Liver (tissue), 3 donors: ENCODE measurements at regions not wholly inside any gene's neighbourhood (a gene's known extent, or its start where the extent isn't known, plus 50 kb on each side); places are given as distances from the start of the nearest gene placed in this dataset.

Experiments used
- FOXA1 ChIP-seq: IDR thresholded peaks from 2 replicates; pipeline ENCODE4 v1.6.1; 2016; ENCODE audit warnings: antibody characterized with exemption
- FOXA2 ChIP-seq: IDR thresholded peaks from 2 replicates; pipeline ENCODE4 v1.6.1; 2016; ENCODE audit warnings: antibody characterized with exemption
- RAD21 ChIP-seq, 2 donors: IDR thresholded peaks; 2 replicates each; pipeline ENCODE4 v1.6.1; 2016; ENCODE audit warnings: antibody characterized with exemption in 2 of 2, mild to moderate bottlenecking in 2 of 2
- SP1 ChIP-seq: IDR thresholded peaks from 2 replicates; pipeline ENCODE4 v1.6.1; 2018; ENCODE audit warnings: antibody characterized with exemption, mild to moderate bottlenecking
- TAF1 ChIP-seq: conservative IDR thresholded peaks from 2 replicates; pipeline ENCODE4 v1.6.1; 2016; ENCODE audit warnings: antibody characterized with exemption, mild to moderate bottlenecking
- YY1 ChIP-seq: IDR thresholded peaks from 2 replicates; pipeline ENCODE4 v1.6.1; 2016; ENCODE audit warnings: antibody characterized with exemption, mild to moderate bottlenecking
- TF ChIP-seq, protein P1 (sequence below): fragments of 150-350 bp; IDR thresholded peaks from 2 replicates; pipeline ENCODE4 v1.5.1; 2017; ENCODE audit warnings: improper control_type of control experiment, low read depth, low read length; ENCODE audit not compliant: missing input control
- TF ChIP-seq, protein P2 (sequence below): IDR thresholded peaks from 2 replicates; pipeline ENCODE4 v1.6.1; 2016; ENCODE audit warnings: antibody characterized with exemption, mild to moderate bottlenecking
- TF ChIP-seq, protein P3 (sequence below): IDR thresholded peaks from 2 replicates; pipeline ENCODE4 v1.6.1; 2016; ENCODE audit warnings: antibody characterized with exemption
- TF ChIP-seq, protein P4 (sequence below): IDR thresholded peaks from 2 replicates; pipeline ENCODE4 v1.6.1; 2016; ENCODE audit warnings: antibody characterized with exemption
- donor health status: healthy.
- donor health status: healthy.

DNA sequence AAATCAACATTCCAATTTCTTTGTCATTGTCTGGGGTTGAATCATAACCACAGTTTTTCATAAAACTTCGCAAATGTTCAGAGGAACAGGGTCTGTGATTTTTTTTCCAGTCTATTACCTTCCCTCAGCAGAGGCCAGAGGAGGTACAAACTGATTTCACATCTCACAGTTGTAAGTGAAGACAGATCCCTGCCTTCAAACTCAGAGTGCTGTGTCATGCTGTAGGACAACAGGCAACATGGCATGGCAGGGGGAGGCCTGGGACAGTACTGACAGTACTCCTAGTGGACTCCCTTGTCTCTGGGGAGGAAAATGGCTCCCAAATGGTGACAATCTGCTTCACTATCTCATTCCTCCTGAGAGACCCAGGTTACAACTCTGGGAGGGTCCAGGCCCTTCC, 308.6 kb downstream of the CDC5L start:
- TF ChIP-seq, protein P1, sequence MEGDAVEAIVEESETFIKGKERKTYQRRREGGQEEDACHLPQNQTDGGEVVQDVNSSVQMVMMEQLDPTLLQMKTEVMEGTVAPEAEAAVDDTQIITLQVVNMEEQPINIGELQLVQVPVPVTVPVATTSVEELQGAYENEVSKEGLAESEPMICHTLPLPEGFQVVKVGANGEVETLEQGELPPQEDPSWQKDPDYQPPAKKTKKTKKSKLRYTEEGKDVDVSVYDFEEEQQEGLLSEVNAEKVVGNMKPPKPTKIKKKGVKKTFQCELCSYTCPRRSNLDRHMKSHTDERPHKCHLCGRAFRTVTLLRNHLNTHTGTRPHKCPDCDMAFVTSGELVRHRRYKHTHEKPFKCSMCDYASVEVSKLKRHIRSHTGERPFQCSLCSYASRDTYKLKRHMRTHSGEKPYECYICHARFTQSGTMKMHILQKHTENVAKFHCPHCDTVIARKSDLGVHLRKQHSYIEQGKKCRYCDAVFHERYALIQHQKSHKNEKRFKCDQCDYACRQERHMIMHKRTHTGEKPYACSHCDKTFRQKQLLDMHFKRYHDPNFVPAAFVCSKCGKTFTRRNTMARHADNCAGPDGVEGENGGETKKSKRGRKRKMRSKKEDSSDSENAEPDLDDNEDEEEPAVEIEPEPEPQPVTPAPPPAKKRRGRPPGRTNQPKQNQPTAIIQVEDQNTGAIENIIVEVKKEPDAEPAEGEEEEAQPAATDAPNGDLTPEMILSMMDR: no peak
- TF ChIP-seq RAD21 (IDR thresholded peaks at IDR 0.05): no peak
- TF ChIP-seq, protein P2, sequence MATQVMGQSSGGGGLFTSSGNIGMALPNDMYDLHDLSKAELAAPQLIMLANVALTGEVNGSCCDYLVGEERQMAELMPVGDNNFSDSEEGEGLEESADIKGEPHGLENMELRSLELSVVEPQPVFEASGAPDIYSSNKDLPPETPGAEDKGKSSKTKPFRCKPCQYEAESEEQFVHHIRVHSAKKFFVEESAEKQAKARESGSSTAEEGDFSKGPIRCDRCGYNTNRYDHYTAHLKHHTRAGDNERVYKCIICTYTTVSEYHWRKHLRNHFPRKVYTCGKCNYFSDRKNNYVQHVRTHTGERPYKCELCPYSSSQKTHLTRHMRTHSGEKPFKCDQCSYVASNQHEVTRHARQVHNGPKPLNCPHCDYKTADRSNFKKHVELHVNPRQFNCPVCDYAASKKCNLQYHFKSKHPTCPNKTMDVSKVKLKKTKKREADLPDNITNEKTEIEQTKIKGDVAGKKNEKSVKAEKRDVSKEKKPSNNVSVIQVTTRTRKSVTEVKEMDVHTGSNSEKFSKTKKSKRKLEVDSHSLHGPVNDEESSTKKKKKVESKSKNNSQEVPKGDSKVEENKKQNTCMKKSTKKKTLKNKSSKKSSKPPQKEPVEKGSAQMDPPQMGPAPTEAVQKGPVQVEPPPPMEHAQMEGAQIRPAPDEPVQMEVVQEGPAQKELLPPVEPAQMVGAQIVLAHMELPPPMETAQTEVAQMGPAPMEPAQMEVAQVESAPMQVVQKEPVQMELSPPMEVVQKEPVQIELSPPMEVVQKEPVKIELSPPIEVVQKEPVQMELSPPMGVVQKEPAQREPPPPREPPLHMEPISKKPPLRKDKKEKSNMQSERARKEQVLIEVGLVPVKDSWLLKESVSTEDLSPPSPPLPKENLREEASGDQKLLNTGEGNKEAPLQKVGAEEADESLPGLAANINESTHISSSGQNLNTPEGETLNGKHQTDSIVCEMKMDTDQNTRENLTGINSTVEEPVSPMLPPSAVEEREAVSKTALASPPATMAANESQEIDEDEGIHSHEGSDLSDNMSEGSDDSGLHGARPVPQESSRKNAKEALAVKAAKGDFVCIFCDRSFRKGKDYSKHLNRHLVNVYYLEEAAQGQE: no peak
- no peak for TF ChIP-seq TAF1
- no peak for TF ChIP-seq FOXA1
- no peak for TF ChIP-seq YY1
- TF ChIP-seq, protein P3, sequence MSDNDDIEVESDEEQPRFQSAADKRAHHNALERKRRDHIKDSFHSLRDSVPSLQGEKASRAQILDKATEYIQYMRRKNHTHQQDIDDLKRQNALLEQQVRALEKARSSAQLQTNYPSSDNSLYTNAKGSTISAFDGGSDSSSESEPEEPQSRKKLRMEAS: no peak
- no peak for TF ChIP-seq FOXA2
- TF ChIP-seq SP1: no peak
- TF ChIP-seq, protein P4, sequence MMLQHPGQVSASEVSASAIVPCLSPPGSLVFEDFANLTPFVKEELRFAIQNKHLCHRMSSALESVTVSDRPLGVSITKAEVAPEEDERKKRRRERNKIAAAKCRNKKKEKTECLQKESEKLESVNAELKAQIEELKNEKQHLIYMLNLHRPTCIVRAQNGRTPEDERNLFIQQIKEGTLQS: no peak
